Mucosa of descending colon (tissue), 3 donors: ENCODE measurements at regions not wholly inside any gene's neighbourhood (a gene's known extent, or its start where the extent isn't known, plus 50 kb on each side); places are given as distances from the start of the nearest gene placed in this dataset.

Experiments
- ATAC-seq: fragments of 200-7000 bp; cut with Tn5 transposase; one replicate; pipeline ENCODE4 v1.9.1; 2020; ENCODE audit warnings: mild to moderate bottlenecking, moderate library complexity
- DNase-seq, 3 donors: peaks; one replicate each; pipeline ENCODE4 v3.0.0-alpha.2; 2020
- H3K36me3 ChIP-seq: fragments of 200-600 bp; one replicate; pipeline ENCODE4 v1.8.0; 2021; ENCODE audit warnings: low read depth, mild to moderate bottlenecking
- H3K4me1 ChIP-seq: fragments of 200-600 bp; one replicate; pipeline ENCODE4 v1.8.0; 2021; ENCODE audit warnings: low read depth, mild to moderate bottlenecking
- H3K4me3 ChIP-seq: fragments of 200-600 bp; one replicate; pipeline ENCODE4 v1.8.0; 2021; ENCODE audit warnings: mild to moderate bottlenecking
- H3K9me3 ChIP-seq: fragments of 200-600 bp; one replicate; pipeline ENCODE4 v1.8.0; 2021; ENCODE audit warnings: mild to moderate bottlenecking
- intact Hi-C, 2 donors: fragments of 100-400 bp; cut with DNase I in 1 of 2; cut with micrococcal nuclease in 1 of 2; formaldehyde crosslinking; loops; one replicate each; pipeline versions ENCODE4 v1.11.0 to v1.11.1; 2022; cut with DNase I, micrococcal nuclease
- TF ChIP-seq, protein P1 (sequence below): fragments of 200-600 bp; IDR thresholded peaks from one replicate; pipeline ENCODE4 v1.8.0; 2022; ENCODE audit warnings: antibody characterized with exemption, mild to moderate bottlenecking
- donor health status: DM: no; HTN: no; CAD: no; lungs with moderate emphysema.
- donor health status: DM: no; HTN: no; CAD: no.
- donor health status: DM: no; HTN: yes; CAD: no.

DNA sequence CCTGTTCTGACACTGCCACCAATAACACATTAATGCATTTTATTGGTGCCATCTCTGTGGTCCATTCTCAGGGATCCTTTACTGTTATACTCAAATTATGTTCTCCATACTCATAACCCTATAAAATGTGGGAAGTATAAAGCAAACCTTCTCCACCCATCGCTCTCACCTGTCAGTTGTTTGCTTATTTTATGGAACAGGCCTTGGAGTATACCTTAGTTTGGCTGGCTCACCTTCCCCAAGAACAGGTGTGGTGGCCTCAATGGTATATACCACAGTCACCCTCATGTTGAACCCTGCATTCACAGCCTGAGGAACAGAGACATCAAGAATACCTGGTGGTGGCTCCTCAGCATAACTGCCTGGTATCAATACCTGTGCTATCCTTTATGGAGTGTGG lies 308.4 kb upstream of the STXBP6 start:
- Histone ChIP-seq H3K4me3 (no peak overlapping the region), H3K4me1 (peaks cover 7% of the 10 kb centered on the region), H3K9me3 (no peaks in the 10 kb centered on the region), H3K36me3 (no peaks in the 10 kb centered on the region)
- TF ChIP-seq, protein P1, sequence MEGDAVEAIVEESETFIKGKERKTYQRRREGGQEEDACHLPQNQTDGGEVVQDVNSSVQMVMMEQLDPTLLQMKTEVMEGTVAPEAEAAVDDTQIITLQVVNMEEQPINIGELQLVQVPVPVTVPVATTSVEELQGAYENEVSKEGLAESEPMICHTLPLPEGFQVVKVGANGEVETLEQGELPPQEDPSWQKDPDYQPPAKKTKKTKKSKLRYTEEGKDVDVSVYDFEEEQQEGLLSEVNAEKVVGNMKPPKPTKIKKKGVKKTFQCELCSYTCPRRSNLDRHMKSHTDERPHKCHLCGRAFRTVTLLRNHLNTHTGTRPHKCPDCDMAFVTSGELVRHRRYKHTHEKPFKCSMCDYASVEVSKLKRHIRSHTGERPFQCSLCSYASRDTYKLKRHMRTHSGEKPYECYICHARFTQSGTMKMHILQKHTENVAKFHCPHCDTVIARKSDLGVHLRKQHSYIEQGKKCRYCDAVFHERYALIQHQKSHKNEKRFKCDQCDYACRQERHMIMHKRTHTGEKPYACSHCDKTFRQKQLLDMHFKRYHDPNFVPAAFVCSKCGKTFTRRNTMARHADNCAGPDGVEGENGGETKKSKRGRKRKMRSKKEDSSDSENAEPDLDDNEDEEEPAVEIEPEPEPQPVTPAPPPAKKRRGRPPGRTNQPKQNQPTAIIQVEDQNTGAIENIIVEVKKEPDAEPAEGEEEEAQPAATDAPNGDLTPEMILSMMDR: no peak
- intact Hi-C loops: no loop called here
- peak; percentile 94 for ATAC-seq
- DNase-seq: peak in 1 of 3 donors; percentile 34

DNA sequence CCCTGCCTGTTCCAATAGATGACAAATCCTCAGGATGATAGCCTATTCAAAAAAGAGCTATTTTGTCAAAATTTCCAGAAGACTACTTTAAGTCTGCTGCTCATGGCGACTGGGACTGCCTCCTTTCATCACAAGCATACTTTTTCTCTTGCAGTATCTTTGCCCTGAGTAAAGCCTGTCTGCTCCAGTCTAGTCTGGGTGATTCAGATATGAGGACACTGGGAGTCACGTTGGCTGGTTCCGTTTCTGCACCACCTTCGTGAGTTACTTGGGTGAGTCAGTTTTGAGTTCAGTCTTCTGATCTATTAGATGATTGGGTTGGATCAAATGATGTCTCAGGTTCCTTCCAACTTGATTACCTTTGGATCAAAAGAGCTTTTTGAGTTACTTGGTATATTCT lies 301.3 kb upstream of the STXBP6 start:
- TF ChIP-seq, protein P1: no peak
- H3K4me1 ChIP-seq: no peaks in the 10 kb centered on the region
- ATAC-seq: no peak
- H3K9me3 ChIP-seq: no peaks in the 10 kb centered on the region
- no peaks in the 10 kb centered on the region for H3K36me3 ChIP-seq
- H3K4me3 ChIP-seq: no peak overlapping the region
- intact Hi-C loops: no loop called here
- DNase-seq: no peak

DNA sequence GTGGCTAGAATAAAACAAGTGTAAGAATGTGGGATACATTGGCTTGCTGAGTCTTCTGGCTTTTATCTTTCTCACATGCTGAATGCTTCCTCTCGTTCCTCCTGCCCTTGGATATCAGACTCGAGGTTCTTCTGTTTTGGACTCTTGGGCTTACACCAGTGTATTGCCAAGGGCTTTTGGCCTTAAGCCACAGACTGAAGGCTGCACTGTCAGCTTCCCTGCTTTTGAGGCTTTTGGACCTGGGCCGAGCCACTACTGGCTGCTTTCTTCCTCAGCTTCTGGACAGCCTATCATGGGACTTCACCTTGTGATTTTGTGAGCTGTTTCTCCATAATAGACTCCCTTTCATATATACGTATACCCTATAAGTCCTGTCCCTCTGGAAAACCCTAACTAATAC lies 300.9 kb upstream of the STXBP6 start:
- TF ChIP-seq, protein P1: no peak
- no peak for ATAC-seq
- H3K36me3 ChIP-seq: no peaks in the 10 kb centered on the region
- DNase-seq: no peak
- intact Hi-C loops: no loop called here
- no peaks in the 10 kb centered on the region for H3K9me3 ChIP-seq
- H3K4me3 ChIP-seq: no peak overlapping the region
- no peaks in the 10 kb centered on the region for H3K4me1 ChIP-seq

DNA sequence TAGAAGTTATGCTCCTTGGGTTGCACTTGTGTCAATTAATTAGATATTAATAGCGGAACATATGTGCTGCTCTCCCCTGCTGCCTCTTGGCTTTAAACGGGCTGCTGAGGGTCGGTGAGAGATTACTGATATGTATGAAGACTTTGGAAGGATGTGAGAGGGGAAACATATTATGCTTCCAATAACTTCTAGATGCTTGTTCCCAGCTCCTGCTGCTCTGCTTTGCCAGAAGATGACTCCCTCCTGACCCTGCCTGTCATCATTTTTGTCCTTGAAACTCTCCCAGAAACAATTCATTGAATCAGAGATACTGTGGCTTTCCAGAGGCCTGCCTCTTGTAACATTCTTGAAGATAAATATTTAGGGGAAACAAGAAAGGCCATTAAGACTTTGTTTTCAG lies 300.1 kb upstream of the STXBP6 start:
- Histone ChIP-seq H3K36me3 (no peaks in the 10 kb centered on the region), H3K4me1 (no peaks in the 10 kb centered on the region), H3K4me3 (no peak overlapping the region), H3K9me3 (no peaks in the 10 kb centered on the region)
- intact Hi-C loops: no loop called here
- no peak for DNase-seq
- TF ChIP-seq, protein P1: no peak
- ATAC-seq: no peak

DNA sequence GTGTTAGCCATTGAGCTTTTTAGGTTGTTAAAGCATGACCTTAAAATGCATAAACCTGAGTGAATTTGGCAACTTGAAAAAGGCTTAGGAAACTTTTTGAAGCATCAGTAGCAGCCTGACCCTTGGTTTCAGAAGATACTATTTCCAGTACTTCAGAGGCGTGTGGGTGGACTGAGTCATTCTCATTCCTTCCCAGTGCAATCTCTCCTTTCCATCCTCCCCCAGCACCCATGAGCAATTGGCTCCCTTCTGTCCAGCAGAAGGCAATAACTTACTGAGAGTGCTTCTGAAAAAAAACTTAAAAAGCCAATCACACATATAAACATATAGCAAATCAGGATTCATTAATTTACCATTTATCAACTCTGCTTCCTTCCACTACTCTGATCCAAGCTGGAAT lies 299.3 kb upstream of the STXBP6 start:
- TF ChIP-seq, protein P1: no peak
- DNase-seq (no peak), ATAC-seq (no peak)
- Histone ChIP-seq H3K9me3 (peaks cover 6% of the 10 kb centered on the region), H3K4me3 (no peak overlapping the region), H3K36me3 (no peaks in the 10 kb centered on the region), H3K4me1 (no peaks in the 10 kb centered on the region)
- intact Hi-C loops: no loop called here

DNA sequence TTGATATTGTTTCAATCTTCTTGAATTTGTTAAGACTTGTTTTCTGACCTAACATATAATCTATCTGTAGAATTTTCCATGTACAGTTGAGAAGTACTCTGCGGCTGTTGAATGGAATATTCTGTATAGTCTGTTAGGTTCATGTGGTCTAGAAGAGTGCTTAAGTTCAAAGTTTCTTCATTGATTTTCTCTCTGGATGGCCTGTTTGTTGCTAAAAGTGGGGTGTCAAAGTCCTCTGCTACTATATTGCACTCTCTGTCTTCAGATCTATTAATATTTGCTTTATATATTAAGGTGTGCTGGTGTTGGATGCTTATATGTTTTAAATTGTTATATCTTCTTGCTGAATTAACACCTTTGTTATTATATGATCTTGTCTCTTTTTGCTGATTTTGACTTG lies 290.9 kb upstream of the STXBP6 start:
- Histone ChIP-seq H3K4me3 (no peak overlapping the region), H3K36me3 (no peaks in the 10 kb centered on the region), H3K9me3 (peaks cover 24% of the 10 kb centered on the region), H3K4me1 (no peaks in the 10 kb centered on the region)
- TF ChIP-seq, protein P1: no peak
- DNase-seq (no peak), ATAC-seq (no peak)
- intact Hi-C loops: no loop called here
